ENCODE measurements at regions not wholly inside any gene's neighbourhood (a gene's known extent, or its start where the extent isn't known, plus 50 kb on each side); places are given as distances from the start of the nearest gene placed in this dataset.

GRCh38 chr6:15037253-15037652 lies 208.6 kb upstream of the JARID2 start:
- Histone ChIP-seq H3K14ac (ENCODE audit: insufficient read depth, low read length) (peak overlapping the region; percentile 44; the same call in 1 of the 2 replicates), H3K23ac (ENCODE audit: insufficient read length, low read depth, low read length) (no peak overlapping the region), H4K8ac (replicated peaks; ENCODE audit: insufficient read length, low read depth, low read length) (no peak overlapping the region), H3T11ph (ENCODE audit: low read length) (no peak overlapping the region), H4K91ac (ENCODE audit: insufficient read length, low read depth, low read length) (peak overlapping the region; percentile 61), H3K79me2 (ENCODE audit: insufficient read depth, low read length) (no peaks in the 10 kb centered on the region), H2BK20ac (ENCODE audit: low read depth, low read length, poor library complexity, severe bottlenecking) (no peak overlapping the region), H3K4me1 (ENCODE audit: insufficient read depth, low read length) (peaks cover 6% of the 10 kb centered on the region; the same call in 1 of the 2 replicates), H2BK5ac (ENCODE audit: insufficient read length, low read length) (peak overlapping the region; percentile 88), H4K20me1 (ENCODE audit: control insufficient read depth, insufficient read depth, insufficient read length) (no peaks in the 10 kb centered on the region), H3K56ac (ENCODE audit: insufficient read length, low read depth, low read length) (no peak overlapping the region), H2BK12ac (ENCODE audit: insufficient read length, low read depth, low read length) (peak overlapping the region; percentile 64), H2BK120ac (ENCODE audit: low read depth, low read length, poor library complexity, severe bottlenecking) (no peak overlapping the region), H3K27ac (ENCODE audit: insufficient read length, low read depth, low read length) (peak overlapping the region; percentile 77), H2BK15ac (ENCODE audit: low read depth, low read length) (no peak overlapping the region), H3K9me3 (ENCODE audit: control insufficient read depth, low read depth, low read length) (no peaks in the 10 kb centered on the region), H3K9ac (ENCODE audit: extremely low read depth, insufficient read length, low read length) (no peak overlapping the region), H2AFZ (ENCODE audit: low read length) (no peak overlapping the region), H3K4me2 (ENCODE audit: insufficient read depth, insufficient read length, low read length) (no peak overlapping the region), H3K79me1 (ENCODE audit: insufficient read depth, low read depth, low read length, poor library complexity, severe bottlenecking) (no peaks in the 10 kb centered on the region), H3K4ac (ENCODE audit: low read depth, low read length) (no peak overlapping the region), H3K27me3 (ENCODE audit: insufficient read depth, low read length) (no peaks in the 10 kb centered on the region), H3K23me2 (ENCODE audit: insufficient read length, low read depth, low read length, poor library complexity, severe bottlenecking) (no peaks in the 10 kb centered on the region), H2AK5ac (ENCODE audit: insufficient read length, low read length) (peak overlapping the region; percentile 99), H4K5ac (ENCODE audit: insufficient read length, low read depth, low read length) (peak overlapping the region; percentile 57), H3K18ac (ENCODE audit: insufficient read length, low read depth, low read length) (peak overlapping the region; percentile 68)
- peaks cover 40 to 48% of the 10 kb centered on the region in 2 experiments for H3K4me1 Mint-ChIP-seq
- no peaks in the 10 kb centered on the region for H3K27me3 Mint-ChIP-seq (ENCODE audit: low read depth)
- H3K27ac Mint-ChIP-seq = peak overlapping the region; percentile 66 to 96 (median 93); a peak in 5 of 7 replicates
- H3K36me3 Mint-ChIP-seq (ENCODE audit: insufficient read depth in 1 of 3, low read depth in 3 of 3) = no peaks in the 10 kb centered on the region
- H3K9me3 Mint-ChIP-seq = no peaks in the 10 kb centered on the region
- WGBS (ENCODE audit: extremely low coverage, insufficient read length, low lambda C conversion rate) = no CpG with 5 or more reads among the region's 5 CpGs
- no peak for TF ChIP-seq CTCF (conservative IDR thresholded peaks at IDR 0.05)
- DNase-seq = no peak
- no peak overlapping the region for H3K4me3 Mint-ChIP-seq
